ENCODE measurements at regions not wholly inside any gene's neighbourhood (a gene's known extent, or its start where the extent isn't known, plus 50 kb on each side); places are given as distances from the start of the nearest gene placed in this dataset.

DNA sequence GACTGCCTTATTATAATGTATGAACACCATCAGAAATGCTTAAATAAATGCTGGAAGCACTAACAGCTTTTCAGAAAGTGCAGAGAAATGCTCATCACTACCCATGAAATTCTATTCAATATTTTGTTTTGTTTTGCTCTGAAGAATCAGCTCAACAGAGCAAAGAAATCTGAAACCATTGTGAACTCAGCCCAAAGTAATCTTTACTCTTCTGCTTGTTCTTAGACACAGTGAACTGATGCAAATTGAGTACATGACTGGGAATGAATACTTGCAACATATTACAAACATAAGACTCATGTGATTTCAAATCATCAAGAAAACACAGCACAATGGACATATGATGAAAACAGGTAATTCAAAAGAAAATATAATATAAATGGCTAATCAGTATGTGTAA lies 404.6 kb upstream of the OPRM1 start:
- no peak for DNase-seq
- no peaks in the 10 kb centered on the region for H3K4me1 ChIP-seq
- H3K27me3 ChIP-seq: no peaks in the 10 kb centered on the region
- no peaks in the 10 kb centered on the region for H3K9me3 ChIP-seq
- H3K36me3 ChIP-seq: no peaks in the 10 kb centered on the region
- no peak overlapping the region for H3K4me3 ChIP-seq
- H3K27ac ChIP-seq: no peak overlapping the region
- TF ChIP-seq, protein P1, sequence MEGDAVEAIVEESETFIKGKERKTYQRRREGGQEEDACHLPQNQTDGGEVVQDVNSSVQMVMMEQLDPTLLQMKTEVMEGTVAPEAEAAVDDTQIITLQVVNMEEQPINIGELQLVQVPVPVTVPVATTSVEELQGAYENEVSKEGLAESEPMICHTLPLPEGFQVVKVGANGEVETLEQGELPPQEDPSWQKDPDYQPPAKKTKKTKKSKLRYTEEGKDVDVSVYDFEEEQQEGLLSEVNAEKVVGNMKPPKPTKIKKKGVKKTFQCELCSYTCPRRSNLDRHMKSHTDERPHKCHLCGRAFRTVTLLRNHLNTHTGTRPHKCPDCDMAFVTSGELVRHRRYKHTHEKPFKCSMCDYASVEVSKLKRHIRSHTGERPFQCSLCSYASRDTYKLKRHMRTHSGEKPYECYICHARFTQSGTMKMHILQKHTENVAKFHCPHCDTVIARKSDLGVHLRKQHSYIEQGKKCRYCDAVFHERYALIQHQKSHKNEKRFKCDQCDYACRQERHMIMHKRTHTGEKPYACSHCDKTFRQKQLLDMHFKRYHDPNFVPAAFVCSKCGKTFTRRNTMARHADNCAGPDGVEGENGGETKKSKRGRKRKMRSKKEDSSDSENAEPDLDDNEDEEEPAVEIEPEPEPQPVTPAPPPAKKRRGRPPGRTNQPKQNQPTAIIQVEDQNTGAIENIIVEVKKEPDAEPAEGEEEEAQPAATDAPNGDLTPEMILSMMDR (IDR thresholded peaks at IDR 0.05): no peak
- H3K9ac ChIP-seq (ENCODE audit: low read depth in 2 of 2, low read length in 2 of 2): no peak overlapping the region
- intact Hi-C loops (cut with DNase I): no loop called here

DNA sequence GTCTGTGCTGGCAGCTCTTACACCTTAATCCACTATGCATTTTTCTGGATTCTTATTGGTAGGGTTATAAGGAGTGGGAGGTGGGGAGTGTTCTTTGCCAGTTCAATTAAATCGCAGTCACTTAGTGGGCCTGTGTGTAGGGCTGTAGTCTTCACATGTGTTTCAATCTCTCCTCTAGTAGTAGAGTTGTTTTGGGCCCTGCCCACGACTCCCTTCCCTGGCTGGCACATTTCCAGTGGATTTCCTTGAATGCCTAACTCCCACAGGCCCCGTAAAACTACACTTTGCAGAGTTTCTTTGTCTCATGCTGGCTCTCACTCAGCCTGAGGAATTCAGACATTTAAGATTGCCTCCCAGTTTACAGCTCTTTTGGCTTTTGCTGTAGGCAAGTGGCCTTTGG lies 414.0 kb upstream of the OPRM1 start:
- DNase-seq: no peak
- H3K4me1 ChIP-seq: no peaks in the 10 kb centered on the region

GRCh38 chr6:153624528-153624927 lies 414.5 kb upstream of the OPRM1 start:
- no peak overlapping the region for H3K27ac ChIP-seq
- no peaks in the 10 kb centered on the region for H3K4me1 ChIP-seq
- no peak for DNase-seq
- TF ChIP-seq, protein P1 (IDR thresholded peaks at IDR 0.05): no peak
- H3K27me3 ChIP-seq: no peaks in the 10 kb centered on the region
- no peaks in the 10 kb centered on the region for H3K36me3 ChIP-seq
- H3K9me3 ChIP-seq: no peaks in the 10 kb centered on the region
- no peak overlapping the region for H3K9ac ChIP-seq (ENCODE audit: low read depth in 2 of 2, low read length in 2 of 2)
- intact Hi-C loops (cut with DNase I): no loop called here
- no peak overlapping the region for H3K4me3 ChIP-seq

More for the DNA sequence above, 414.0 kb upstream of the OPRM1 start:
- no peaks in the 10 kb centered on the region for H3K36me3 ChIP-seq
- no peak overlapping the region for H3K9ac ChIP-seq (ENCODE audit: low read depth in 2 of 2, low read length in 2 of 2)
- no peaks in the 10 kb centered on the region for H3K9me3 ChIP-seq
- H3K27me3 ChIP-seq: no peaks in the 10 kb centered on the region
- TF ChIP-seq, protein P1 (IDR thresholded peaks at IDR 0.05): no peak
- H3K27ac ChIP-seq: no peak overlapping the region
- intact Hi-C loops (cut with DNase I): no loop called here
- H3K4me3 ChIP-seq: no peak overlapping the region

- no peaks in the 10 kb centered on the region for H3K27me3 ChIP-seq
- no peak overlapping the region for H3K9ac ChIP-seq (ENCODE audit: low read depth in 2 of 2, low read length in 2 of 2)
- DNase-seq: no peak
- no peaks in the 10 kb centered on the region for H3K9me3 ChIP-seq
- intact Hi-C loops (cut with DNase I): no loop called here
- no peaks in the 10 kb centered on the region for H3K4me1 ChIP-seq
- H3K36me3 ChIP-seq: no peaks in the 10 kb centered on the region
- H3K4me3 ChIP-seq: no peak overlapping the region
- TF ChIP-seq, protein P1 (IDR thresholded peaks at IDR 0.05): no peak
- H3K27ac ChIP-seq: no peak overlapping the region
Measured at GRCh38 chr6:153623496-153623895, 415.5 kb upstream of the OPRM1 start.

GRCh38 chr6:153621491-153621890 lies 417.5 kb upstream of the OPRM1 start:
- H3K27me3 ChIP-seq: no peaks in the 10 kb centered on the region
- TF ChIP-seq, protein P1 (IDR thresholded peaks at IDR 0.05): no peak
- no peak overlapping the region for H3K4me3 ChIP-seq
- H3K27ac ChIP-seq: no peak overlapping the region
- no peaks in the 10 kb centered on the region for H3K36me3 ChIP-seq
- no peak overlapping the region for H3K9ac ChIP-seq (ENCODE audit: low read depth in 2 of 2, low read length in 2 of 2)
- intact Hi-C loops (cut with DNase I): no loop called here
- H3K4me1 ChIP-seq: no peaks in the 10 kb centered on the region
- no peaks in the 10 kb centered on the region for H3K9me3 ChIP-seq
- no peak for DNase-seq

- TF ChIP-seq, protein P1 (IDR thresholded peaks at IDR 0.05): no peak
- Histone ChIP-seq H3K27me3 (no peaks in the 10 kb centered on the region), H3K9me3 (no peaks in the 10 kb centered on the region), H3K27ac (no peak overlapping the region), H3K9ac (ENCODE audit: low read depth in 2 of 2, low read length in 2 of 2) (no peak overlapping the region), H3K4me1 (no peaks in the 10 kb centered on the region), H3K4me3 (no peak overlapping the region), H3K36me3 (no peaks in the 10 kb centered on the region)
- DNase-seq: no peak
- intact Hi-C loops (cut with DNase I): no loop called here
Measured at GRCh38 chr6:153621070-153621469, 418.0 kb upstream of the OPRM1 start.
